HG03354 (cell line): ENCODE measurements at regions not wholly inside any gene's neighbourhood (a gene's known extent, or its start where the extent isn't known, plus 50 kb on each side); places are given as distances from the start of the nearest gene placed in this dataset.

Experiments
- ATAC-seq: cut with Tn5 transposase; IDR thresholded peaks from one replicate; pipeline ENCODE4 v1.9.1; 2021; ENCODE audit warnings: mild to moderate bottlenecking; ENCODE audit not compliant: unreplicated experiment, poor library complexity, severe bottlenecking

- no peak for ATAC-seq
Measured at GRCh38 chr9:4921449-4921848, 63.6 kb upstream of the JAK2 start.

GRCh38 chr9:4922101-4922500 lies 63.0 kb upstream of the JAK2 start:
- no peak for ATAC-seq

GRCh38 chr9:4922730-4923129 lies 62.3 kb upstream of the JAK2 start:
- no peak for ATAC-seq

GRCh38 chr9:4923141-4923540 lies 61.9 kb upstream of the JAK2 start:
- ATAC-seq = no peak

- ATAC-seq = peak; percentile 59
Measured at GRCh38 chr9:4923580-4924544, 61.2 kb upstream of the JAK2 start.

- no peak for ATAC-seq
Measured at GRCh38 chr9:4926239-4926638, 58.8 kb upstream of the JAK2 start.

- no peak for ATAC-seq
Measured at GRCh38 chr9:4927043-4927471, 58.0 kb upstream of the JAK2 start.

GRCh38 chr9:4927701-4928100 lies 57.4 kb upstream of the JAK2 start:
- no peak for ATAC-seq

GRCh38 chr9:4929917-4930316 lies 55.2 kb upstream of the JAK2 start:
- ATAC-seq = no peak

GRCh38 chr9:4932681-4933080 lies 52.4 kb upstream of the JAK2 start:
- no peak for ATAC-seq

- no peak for ATAC-seq
Measured at GRCh38 chr9:4933177-4933576, 51.9 kb upstream of the JAK2 start.

- no peak for ATAC-seq
Measured at GRCh38 chr9:4933861-4934260, 51.2 kb upstream of the JAK2 start.

GRCh38 chr9:4935001-4935672 lies 49.9 kb upstream of the JAK2 start:
- ATAC-seq = no peak
